GM10266 (cell line): ENCODE measurements at regions not wholly inside any gene's neighbourhood (a gene's known extent, or its start where the extent isn't known, plus 50 kb on each side); places are given as distances from the start of the nearest gene placed in this dataset.

Experiments
- DNase-seq: peaks from one replicate; pipeline ENCODE4 v3.0.0; 2012; ENCODE audit errors: extremely low spot score
- TF ChIP-seq, protein P1 (sequence below): IDR thresholded peaks from 2 replicates; pipeline ENCODE4 v1.5.1; 2012; ENCODE audit warnings: mild to moderate bottlenecking, low read depth; ENCODE audit not compliant: control insufficient read depth, insufficient read depth; ENCODE audit errors: missing control alignments

GRCh38 chr1:116232989-116233514 lies 121.9 kb downstream of the MAB21L3 start:
- DNase-seq = no peak
- TF ChIP-seq, protein P1, sequence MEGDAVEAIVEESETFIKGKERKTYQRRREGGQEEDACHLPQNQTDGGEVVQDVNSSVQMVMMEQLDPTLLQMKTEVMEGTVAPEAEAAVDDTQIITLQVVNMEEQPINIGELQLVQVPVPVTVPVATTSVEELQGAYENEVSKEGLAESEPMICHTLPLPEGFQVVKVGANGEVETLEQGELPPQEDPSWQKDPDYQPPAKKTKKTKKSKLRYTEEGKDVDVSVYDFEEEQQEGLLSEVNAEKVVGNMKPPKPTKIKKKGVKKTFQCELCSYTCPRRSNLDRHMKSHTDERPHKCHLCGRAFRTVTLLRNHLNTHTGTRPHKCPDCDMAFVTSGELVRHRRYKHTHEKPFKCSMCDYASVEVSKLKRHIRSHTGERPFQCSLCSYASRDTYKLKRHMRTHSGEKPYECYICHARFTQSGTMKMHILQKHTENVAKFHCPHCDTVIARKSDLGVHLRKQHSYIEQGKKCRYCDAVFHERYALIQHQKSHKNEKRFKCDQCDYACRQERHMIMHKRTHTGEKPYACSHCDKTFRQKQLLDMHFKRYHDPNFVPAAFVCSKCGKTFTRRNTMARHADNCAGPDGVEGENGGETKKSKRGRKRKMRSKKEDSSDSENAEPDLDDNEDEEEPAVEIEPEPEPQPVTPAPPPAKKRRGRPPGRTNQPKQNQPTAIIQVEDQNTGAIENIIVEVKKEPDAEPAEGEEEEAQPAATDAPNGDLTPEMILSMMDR = peak; percentile 7

- DNase-seq = no peak
- TF ChIP-seq, protein P1 = no peak
Measured at GRCh38 chr1:116234429-116234828, 123.2 kb downstream of the MAB21L3 start.

- no peak for DNase-seq
- TF ChIP-seq, protein P1 = no peak
Measured at GRCh38 chr1:116239916-116240315, 128.7 kb downstream of the MAB21L3 start.

GRCh38 chr1:116242741-116243140 lies 130.3 kb upstream of the ATP1A1 start:
- no peak for DNase-seq
- TF ChIP-seq, protein P1 = no peak

DNA sequence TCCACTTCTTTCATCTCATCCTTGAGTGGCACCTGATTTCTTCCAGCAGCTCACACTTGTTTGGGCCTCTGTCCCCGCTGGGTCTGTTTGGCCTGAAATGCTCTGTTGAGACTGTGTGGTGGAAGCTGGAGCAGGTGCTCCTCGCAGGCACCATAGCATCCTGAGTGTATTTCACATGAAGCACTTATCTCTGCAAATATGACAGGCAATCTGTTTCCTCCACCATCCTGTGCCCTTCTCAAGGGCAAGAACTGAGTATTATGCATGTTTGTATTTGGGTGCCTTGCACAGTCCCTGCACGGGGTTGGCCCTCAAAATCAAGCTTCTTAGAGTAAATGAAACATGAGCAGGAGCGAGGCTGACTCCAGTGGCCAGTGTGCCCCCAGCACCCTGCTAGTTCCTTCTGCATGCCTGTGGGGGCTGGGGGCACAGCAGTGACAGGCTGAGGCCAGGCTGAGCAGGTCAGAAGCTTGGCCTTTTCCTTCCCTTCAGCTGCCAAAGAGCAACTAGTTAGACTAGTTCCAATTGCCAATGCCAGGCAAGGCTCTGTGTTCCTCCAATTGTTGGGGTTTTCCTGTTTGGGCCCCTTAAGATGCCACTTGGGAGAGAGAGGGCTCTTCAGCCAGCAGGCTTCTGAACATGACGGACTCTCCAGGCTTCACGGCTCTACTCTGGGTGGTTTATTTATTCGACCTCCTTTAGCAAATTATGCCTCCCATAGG lies 129.6 kb upstream of the ATP1A1 start:
- TF ChIP-seq, protein P1 = no peak
- no peak for DNase-seq

DNA sequence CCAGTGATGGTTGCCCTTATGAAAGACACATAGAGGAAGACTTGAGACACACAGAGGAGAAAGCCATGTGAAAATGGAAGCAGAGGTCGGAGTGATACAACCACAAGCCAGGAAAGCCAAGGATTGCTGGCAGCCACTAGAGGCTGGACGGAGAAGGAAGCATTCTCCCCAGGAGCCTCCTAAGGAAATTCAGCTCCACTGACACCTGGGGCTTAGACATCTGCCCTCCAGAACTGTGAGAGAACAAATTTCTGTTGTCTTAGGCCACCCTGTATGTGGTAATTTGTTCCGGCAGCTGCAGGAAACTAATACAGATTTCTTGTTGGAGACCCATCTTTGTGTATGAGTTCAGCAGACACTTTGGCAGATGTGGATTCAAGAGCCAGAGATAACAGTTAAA lies 126.9 kb upstream of the ATP1A1 start:
- TF ChIP-seq, protein P1 = no peak
- no peak for DNase-seq

DNA sequence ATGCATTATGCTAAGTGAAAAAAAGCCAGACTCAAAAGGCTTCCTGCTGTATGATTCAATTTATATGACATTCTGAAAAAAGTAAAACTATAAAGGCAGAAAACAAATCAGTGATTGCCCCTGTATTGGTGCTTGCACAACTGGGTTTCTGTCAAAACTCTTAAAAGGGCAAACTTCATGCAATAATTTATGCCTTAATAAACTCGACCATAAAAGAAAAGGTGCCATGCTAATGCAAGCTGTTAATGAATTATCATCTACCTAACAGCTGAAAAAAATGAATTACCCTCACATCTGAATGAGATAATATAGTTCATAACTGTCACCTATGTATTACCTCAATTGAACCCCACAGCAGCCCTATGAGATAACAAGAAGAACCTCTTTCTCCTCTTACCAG lies 120.8 kb upstream of the ATP1A1 start:
- TF ChIP-seq, protein P1 = no peak
- no peak for DNase-seq
